Fibroblast of lung (primary cell): ENCODE measurements at regions not wholly inside any gene's neighbourhood (a gene's known extent, or its start where the extent isn't known, plus 50 kb on each side); places are given as distances from the start of the nearest gene placed in this dataset.

Source experiments
- DNase-seq, 2 donors: peaks; one replicate each; pipeline versions ENCODE4 v3.0.0 to v3.0.0-alpha.2; 2010; ENCODE audit warnings: low read depth in 2 of 2
- H2AFZ ChIP-seq: 2 replicates; pipeline ENCODE4 v1.5.1; 2012; ENCODE audit warnings: low read length, control low read depth, inconsistent platforms
- H3K27ac ChIP-seq: 2 replicates; pipeline ENCODE4 v1.5.1; 2011; ENCODE audit warnings: low read length, control low read depth; ENCODE audit not compliant: insufficient read depth
- H3K27me3 ChIP-seq: 2 replicates; pipeline ENCODE4 v1.5.1; 2011; ENCODE audit warnings: mild to moderate bottlenecking, low read length; ENCODE audit not compliant: control insufficient read depth, insufficient read depth
- H3K36me3 ChIP-seq: 2 replicates; pipeline ENCODE4 v1.5.1; 2011; ENCODE audit warnings: low read length; ENCODE audit not compliant: control insufficient read depth, insufficient read depth
- H3K4me1 ChIP-seq: 2 replicates; pipeline ENCODE4 v1.5.1; 2011; ENCODE audit warnings: low read length; ENCODE audit not compliant: control insufficient read depth, insufficient read depth; ENCODE audit errors: extremely low read depth
- H3K4me2 ChIP-seq: 2 replicates; pipeline ENCODE4 v1.5.1; 2011; ENCODE audit warnings: low read length, control low read depth; ENCODE audit not compliant: insufficient read depth; ENCODE audit errors: extremely low read depth
- H3K4me3 ChIP-seq, 4 experiments: fragments of 200-600 bp in 1 of 4; sonication (generic) in 1 of 4; replicated peaks in 1 of 4; 2 replicates each; pipeline ENCODE4 v1.5.1; 2011 to 2016; ENCODE audit warnings: low read length in 4 of 4, low read depth in 3 of 4, mild to moderate bottlenecking in 3 of 4, control low read depth in 2 of 4, inconsistent platforms in 1 of 4, mixed read lengths in 1 of 4; ENCODE audit not compliant: insufficient read depth in 1 of 4; ENCODE audit errors: control extremely low read depth in 1 of 4
- H3K79me2 ChIP-seq: 2 replicates; pipeline ENCODE4 v1.5.1; 2012; ENCODE audit warnings: mild to moderate bottlenecking, low read length, inconsistent platforms; ENCODE audit not compliant: control insufficient read depth, insufficient read depth
- H3K9ac ChIP-seq: 2 replicates; pipeline ENCODE4 v1.5.1; 2011; ENCODE audit warnings: mild to moderate bottlenecking, low read length, control low read depth; ENCODE audit not compliant: insufficient read depth
- H3K9me3 ChIP-seq: 2 replicates; pipeline ENCODE4 v1.5.1; 2012; ENCODE audit warnings: low read depth, low read length; ENCODE audit not compliant: control insufficient read depth, insufficient read depth
- H4K20me1 ChIP-seq: 2 replicates; pipeline ENCODE4 v1.5.1; 2011; ENCODE audit warnings: low read length; ENCODE audit not compliant: control insufficient read depth, insufficient read depth; ENCODE audit errors: extremely low read depth
- EZH2 ChIP-seq: IDR thresholded peaks from 2 replicates; pipeline ENCODE4 v1.5.1; 2012; ENCODE audit warnings: low read length, control low read depth, mild to moderate bottlenecking; ENCODE audit errors: missing control alignments
- TF ChIP-seq, protein P1 (sequence below), 2 donors: IDR thresholded peaks in 1 of 2; conservative IDR thresholded peaks in 1 of 2; 1 replicate in 1 of 2; 2 replicates in 1 of 2; pipeline ENCODE4 v1.5.1; 2011 to 2012; ENCODE audit warnings: low read length in 2 of 2, control low read depth in 1 of 2, inconsistent platforms in 1 of 2, low read depth in 1 of 2, mild to moderate bottlenecking in 1 of 2

DNA sequence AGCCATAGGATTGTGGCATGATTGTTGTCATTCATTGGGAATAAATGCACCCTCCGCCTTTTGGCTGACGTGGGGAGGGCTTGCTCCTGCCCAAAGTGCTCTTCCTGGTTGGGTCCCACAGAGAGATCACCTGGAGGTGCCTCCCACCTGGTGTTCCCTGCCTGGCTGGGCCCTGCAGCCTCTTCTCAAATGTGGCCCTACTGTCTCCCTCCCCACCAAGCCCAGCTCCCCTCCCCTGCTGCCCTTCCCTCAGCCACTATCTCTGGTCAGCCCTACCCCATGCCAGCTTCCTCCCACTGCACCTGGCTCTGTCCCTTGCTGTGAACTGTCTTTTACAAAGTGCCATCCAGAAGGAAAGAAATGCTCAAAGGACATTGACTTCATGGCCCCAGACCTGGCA lies 173.4 kb downstream of the GLI2 start:
- H3K4me1 ChIP-seq: peaks cover 31% of the 10 kb centered on the region
- no peak overlapping the region for H3K27ac ChIP-seq
- H3K9ac ChIP-seq: no peak overlapping the region
- no peaks in the 10 kb centered on the region for H3K27me3 ChIP-seq
- H3K9me3 ChIP-seq: no peaks in the 10 kb centered on the region
- no peak overlapping the region for H3K4me2 ChIP-seq
- H2AFZ ChIP-seq: no peak overlapping the region
- H3K79me2 ChIP-seq: peaks cover 5% of the 10 kb centered on the region
- H3K4me3 ChIP-seq: no peak overlapping the region
- H4K20me1 ChIP-seq: no peaks in the 10 kb centered on the region
- DNase-seq: no peak
- H3K36me3 ChIP-seq: no peaks in the 10 kb centered on the region
- no peak for TF ChIP-seq EZH2
- TF ChIP-seq, protein P1, sequence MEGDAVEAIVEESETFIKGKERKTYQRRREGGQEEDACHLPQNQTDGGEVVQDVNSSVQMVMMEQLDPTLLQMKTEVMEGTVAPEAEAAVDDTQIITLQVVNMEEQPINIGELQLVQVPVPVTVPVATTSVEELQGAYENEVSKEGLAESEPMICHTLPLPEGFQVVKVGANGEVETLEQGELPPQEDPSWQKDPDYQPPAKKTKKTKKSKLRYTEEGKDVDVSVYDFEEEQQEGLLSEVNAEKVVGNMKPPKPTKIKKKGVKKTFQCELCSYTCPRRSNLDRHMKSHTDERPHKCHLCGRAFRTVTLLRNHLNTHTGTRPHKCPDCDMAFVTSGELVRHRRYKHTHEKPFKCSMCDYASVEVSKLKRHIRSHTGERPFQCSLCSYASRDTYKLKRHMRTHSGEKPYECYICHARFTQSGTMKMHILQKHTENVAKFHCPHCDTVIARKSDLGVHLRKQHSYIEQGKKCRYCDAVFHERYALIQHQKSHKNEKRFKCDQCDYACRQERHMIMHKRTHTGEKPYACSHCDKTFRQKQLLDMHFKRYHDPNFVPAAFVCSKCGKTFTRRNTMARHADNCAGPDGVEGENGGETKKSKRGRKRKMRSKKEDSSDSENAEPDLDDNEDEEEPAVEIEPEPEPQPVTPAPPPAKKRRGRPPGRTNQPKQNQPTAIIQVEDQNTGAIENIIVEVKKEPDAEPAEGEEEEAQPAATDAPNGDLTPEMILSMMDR (conservative IDR thresholded peaks at IDR 0.05 in 1 of 2, IDR thresholded peaks at IDR 0.05 in 1 of 2; ENCODE audit: low read depth in 1 of 2, low read length in 2 of 2): no peak

DNA sequence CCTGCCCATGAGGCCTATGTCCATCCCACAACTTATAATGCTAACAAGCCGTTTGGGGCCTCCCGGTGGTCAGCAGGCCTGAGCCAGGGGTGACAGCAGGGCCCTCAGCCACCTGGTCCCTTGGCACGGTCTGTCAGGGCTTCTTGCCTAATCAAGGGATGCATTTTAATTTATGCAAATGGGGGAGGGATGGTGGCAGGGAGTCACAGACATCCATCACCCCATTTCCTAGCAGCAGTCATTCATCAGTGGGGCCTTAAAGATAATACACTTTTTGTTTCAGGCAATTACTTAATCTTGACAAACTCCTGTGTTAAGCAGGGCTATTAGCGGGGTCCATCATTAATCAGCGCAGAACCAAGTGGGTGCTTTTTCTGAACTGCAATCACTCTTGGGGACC lies 174.5 kb downstream of the GLI2 start:
- Histone ChIP-seq H2AFZ (no peak overlapping the region), H3K4me2 (no peak overlapping the region)

DNA sequence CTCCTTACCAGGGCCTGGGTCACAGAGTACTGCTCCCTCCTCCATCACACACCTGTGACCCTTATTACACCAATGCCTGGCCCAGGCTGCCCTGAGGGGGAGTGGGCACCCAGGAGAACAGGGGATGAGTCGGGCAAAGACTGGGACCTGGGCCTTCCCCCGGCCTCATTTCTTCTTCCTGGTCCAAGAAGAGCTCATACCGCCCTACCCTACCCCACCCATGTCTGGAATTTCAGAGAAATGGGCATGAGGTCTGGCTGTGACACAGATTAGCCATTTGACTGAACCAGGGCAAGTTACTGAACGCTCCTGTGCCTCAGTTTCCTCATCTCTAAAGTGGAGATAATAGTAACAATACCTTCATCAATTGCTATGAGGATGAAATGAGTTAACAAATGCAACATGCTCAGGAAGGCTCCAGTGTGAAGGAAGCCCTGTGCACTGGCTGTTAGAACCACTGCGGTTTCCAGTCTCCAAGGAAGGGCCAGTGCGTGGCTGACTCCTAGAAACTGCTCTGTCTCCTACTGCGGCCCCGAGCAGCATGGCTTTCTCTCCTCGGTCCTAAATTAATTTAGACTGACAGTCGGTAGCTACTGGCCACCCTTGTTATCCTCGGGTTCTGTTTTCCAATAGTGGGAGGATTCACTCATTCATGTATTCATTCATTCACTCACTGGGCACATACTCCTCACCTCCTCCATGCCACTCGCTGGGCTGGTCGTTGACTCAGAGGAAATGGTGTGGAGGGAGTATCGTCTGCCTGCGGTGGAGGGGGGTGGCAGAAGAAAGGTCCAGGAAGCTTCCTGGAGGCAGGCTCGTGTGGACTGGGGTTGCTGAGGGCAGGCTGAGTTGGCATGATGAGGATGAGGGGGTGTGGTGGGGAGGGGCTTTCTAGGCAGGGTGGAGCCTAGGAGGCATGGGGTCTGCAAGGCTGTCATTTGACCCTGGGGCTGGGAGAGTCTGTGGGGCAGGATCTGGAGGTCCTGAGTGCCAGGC lies 175.6 kb downstream of the GLI2 start:
- H3K9ac ChIP-seq: no peak overlapping the region
- H3K27ac ChIP-seq: peak overlapping the region; percentile 59
- no peak overlapping the region for H2AFZ ChIP-seq
- H3K4me2 ChIP-seq: no peak overlapping the region
- H3K36me3 ChIP-seq: no peaks in the 10 kb centered on the region
- peaks cover 5% of the 10 kb centered on the region for H3K79me2 ChIP-seq
- no peaks in the 10 kb centered on the region for H3K27me3 ChIP-seq
- no peaks in the 10 kb centered on the region for H4K20me1 ChIP-seq
- TF ChIP-seq EZH2: no peak
- H3K9me3 ChIP-seq: no peaks in the 10 kb centered on the region
- peaks cover 40% of the 10 kb centered on the region for H3K4me1 ChIP-seq
- peak in 1 of 2 donors; percentile 56 for DNase-seq
- peak overlapping the region in 1 of 4 experiments; percentile 14 for H3K4me3 ChIP-seq

More for the DNA sequence above, 174.5 kb downstream of the GLI2 start:
- no peaks in the 10 kb centered on the region for H4K20me1 ChIP-seq
- TF ChIP-seq, protein P1 (conservative IDR thresholded peaks at IDR 0.05 in 1 of 2, IDR thresholded peaks at IDR 0.05 in 1 of 2; ENCODE audit: low read depth in 1 of 2, low read length in 2 of 2): no peak
- TF ChIP-seq EZH2: no peak
- H3K9ac ChIP-seq: no peak overlapping the region
- H3K4me3 ChIP-seq: no peak overlapping the region
- peaks cover 32% of the 10 kb centered on the region for H3K4me1 ChIP-seq
- no peak overlapping the region for H3K27ac ChIP-seq
- no peaks in the 10 kb centered on the region for H3K27me3 ChIP-seq
- peaks cover 5% of the 10 kb centered on the region for H3K79me2 ChIP-seq
- H3K9me3 ChIP-seq: no peaks in the 10 kb centered on the region
- DNase-seq: no peak
- no peaks in the 10 kb centered on the region for H3K36me3 ChIP-seq
